HT-29 (cell line): ENCODE measurements at regions not wholly inside any gene's neighbourhood (a gene's known extent, or its start where the extent isn't known, plus 50 kb on each side); places are given as distances from the start of the nearest gene placed in this dataset.
"Not testable (repeated sequence)": the region's sequence is repeated elsewhere in the genome, so short reads cannot be mapped to it uniquely, and the experiment has no call there.

ENCODE experiments used
- DNase-seq: peaks from one replicate; pipeline ENCODE4 v3.0.0-alpha.2; 2015; ENCODE audit warnings: low spot score

DNA sequence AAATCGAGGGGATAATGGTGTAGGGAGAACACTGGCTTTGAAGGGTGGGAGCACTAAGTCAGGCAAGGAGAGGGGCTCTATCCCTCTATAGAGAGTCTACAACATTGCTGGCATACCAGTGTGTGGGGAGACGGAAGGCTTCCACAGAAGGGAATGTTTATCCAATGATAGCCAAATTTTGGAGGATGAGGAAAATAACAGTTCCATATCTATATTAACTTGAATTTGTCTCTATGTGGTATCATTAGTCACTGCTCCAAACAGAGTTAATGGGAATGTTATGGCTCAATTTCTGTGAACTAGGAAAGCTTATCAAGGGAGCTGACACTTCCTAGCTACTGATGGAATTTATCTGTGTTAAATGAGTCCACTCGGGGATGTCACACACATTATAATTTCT, 208.9 kb upstream of the PHACTR1 start:
- no peak for DNase-seq

DNA sequence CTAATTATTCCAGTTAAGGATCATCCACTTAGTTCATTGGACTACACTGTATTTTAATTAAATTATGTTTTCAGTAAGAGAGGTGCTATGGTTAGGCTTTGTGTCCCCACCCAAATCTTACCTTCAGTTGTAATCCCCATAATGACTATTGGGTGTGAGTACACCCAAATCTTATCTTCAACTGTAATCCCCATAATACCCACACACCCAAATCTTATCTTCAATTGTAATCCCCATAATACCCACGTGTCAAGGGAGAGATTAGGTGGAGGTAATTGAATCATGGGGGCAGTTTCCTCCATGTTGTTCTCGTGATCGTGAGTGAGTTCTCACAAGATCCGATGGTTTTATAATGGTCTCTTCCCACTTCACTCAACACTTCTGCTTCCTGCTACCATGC, 208.0 kb upstream of the PHACTR1 start:
- DNase-seq = no peak

DNA sequence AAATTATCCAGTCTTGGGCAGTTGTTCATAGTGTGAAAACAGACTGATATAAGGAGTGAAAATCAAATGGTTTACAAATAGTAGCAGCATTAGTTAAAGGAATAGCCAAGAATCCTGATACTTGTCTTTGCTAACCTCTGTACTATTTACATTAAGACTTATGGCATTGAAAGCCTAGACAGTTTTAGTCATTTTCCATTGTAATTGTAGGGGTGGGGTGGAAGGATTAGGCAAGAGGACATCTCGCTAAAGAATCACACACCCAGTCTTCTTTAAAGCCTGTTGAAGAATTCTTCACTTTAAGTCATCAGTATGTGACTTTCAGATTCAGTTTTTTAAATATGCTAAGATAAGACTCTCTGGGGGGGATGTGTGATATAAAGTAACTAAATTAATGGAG, 207.5 kb upstream of the PHACTR1 start:
- no peak for DNase-seq

DNA sequence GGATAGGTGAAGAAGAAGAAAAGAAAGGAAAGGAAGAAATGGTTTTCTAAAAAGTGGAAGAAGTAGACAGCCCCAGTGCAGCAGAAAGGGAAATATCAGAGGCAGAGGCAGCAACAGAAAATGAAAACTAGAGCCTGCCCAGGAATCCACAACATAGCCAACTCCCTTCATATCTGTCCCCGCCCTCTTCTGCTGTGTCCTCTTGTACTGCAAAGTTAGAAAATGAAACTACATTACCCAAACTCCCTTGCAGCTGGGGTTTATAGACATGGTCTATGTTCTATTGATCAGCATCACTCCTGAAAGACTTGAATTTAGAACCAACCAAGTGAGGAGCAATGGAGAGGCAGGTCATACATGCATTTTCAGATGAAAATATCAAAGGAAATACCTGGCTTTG, 200.5 kb upstream of the PHACTR1 start:
- peak; percentile 32 for DNase-seq

DNA sequence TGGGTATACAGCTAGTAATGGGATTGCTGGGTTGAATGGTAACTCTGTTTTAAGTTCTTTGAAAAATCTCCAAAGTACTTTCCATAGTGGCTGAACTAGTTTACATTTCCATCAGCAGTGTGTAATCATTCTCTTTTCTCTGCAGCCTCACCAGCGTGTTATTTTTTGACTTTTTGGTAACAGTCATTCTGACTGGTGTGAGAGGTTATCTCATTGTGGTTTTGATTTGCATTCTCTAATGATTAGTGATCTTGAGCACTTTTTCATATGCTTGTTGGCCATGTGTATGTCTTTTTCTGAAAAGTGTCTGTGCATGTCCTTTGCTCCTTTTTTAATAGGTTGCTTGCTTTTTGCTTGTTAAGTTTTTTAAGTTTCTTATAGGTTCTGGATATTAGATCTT, 194.2 kb upstream of the PHACTR1 start:
- no peak for DNase-seq

DNA sequence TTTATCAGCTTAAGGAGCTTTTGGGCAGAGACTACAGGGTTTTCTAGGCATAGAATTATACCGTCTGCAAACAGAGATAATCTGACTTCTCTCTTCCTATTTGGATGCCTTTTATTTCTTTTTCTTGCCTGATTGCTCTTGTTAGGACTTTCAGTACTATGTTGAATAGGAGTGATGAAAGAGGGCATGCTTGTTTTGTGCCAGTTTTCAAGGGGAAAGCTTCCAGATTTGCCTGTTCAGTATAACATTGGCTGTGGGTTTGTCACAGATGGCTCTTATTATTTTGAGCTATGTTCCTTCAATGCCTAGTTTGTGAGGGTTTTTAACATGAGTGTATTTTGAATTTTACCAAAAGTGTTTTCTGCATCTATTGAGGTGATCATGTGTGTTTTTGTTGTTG, 192.8 kb upstream of the PHACTR1 start:
- no peak for DNase-seq

DNA sequence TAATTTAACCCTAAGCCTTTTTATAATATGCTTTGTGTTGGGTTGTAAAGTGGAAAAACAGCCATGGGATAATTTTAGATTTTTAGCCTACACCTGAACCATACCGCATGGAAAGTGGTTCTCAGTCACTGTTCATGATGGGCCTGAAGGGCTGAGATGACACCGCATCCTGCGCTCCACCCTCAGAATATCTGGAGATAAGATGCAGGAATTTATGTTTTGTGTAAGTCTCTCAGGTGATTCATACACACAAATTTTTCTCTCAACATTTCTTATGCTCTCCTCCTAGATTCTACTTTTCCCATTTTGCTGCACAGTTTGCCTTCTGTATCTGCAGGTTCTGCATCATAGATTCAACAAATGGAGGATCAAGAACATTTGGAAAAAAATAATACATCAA, 191.3 kb upstream of the PHACTR1 start:
- DNase-seq = no peak

DNA sequence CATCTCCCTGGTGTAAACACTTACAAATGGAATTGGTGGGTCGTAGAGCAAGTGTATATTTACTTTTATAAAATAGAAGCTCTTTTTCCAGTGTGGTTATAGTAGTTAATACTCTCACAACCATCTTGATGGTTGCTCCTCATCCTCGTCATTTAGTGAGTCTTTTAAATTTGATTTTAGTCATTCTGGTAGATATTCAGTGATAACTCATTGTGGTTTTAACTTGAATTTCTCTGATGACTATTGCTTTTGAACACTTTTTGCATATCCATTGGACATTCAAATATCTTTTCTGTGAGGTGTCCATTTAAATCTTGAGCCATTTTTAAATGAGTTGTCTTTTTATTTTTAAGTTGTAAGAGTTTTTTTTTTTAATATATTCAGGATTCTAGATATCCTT, 189.2 kb upstream of the PHACTR1 start:
- DNase-seq = no peak

DNA sequence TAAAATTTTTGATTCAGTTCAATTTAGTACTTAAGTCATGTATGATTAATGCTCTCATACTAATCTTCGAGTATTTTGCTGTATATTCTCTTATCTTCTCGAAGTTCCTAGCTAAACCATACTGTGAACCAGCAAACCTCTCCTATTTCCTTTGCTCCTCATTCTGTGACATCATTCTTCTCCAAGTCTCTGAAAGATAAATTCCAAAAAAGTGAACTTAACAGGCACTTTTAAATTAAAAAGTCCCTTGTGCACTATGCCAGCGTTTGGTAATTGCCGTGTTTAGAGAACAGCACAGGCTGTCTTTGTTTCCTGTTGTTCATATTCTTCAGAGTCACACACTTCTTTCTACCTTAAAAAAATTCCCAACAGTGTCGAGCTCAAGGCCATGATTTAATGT, 188.4 kb upstream of the PHACTR1 start:
- no peak for DNase-seq

DNA sequence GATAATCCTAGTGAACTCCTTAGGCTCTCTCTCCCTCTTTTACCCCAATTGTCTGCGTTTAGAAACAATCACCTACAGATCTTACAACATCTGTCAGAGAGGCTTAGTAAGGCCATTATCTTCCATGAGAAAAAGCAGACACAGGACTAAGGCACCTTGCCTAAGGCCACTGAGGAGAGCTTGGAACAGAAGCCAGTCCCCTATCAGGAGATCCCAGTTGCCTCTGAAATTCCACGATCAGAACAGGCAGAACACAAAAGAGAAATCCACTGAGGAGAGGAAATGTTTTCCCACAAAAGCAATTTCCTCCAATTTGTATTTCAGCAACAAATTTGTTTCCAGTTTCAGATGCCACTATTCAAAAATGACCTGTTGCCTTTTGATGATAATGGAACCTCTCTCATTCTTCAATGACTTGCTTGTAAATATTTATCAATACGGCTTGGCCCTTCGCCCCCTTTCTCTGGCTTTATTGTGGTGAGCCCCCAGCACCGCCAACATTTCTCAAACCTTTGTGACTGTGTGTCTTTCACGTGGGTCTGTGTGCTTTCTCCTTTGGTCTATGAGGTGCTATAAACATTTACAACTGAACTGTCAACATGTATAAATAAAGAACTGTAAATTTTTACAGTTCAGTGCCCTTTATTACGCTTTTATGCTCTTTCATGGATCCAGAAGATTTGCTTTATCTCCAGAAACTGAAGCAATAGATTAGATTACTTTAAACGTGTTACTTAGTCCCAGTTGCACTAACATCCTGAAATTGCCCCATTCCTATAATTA, 187.8 kb upstream of the PHACTR1 start:
- DNase-seq = no peak

DNA sequence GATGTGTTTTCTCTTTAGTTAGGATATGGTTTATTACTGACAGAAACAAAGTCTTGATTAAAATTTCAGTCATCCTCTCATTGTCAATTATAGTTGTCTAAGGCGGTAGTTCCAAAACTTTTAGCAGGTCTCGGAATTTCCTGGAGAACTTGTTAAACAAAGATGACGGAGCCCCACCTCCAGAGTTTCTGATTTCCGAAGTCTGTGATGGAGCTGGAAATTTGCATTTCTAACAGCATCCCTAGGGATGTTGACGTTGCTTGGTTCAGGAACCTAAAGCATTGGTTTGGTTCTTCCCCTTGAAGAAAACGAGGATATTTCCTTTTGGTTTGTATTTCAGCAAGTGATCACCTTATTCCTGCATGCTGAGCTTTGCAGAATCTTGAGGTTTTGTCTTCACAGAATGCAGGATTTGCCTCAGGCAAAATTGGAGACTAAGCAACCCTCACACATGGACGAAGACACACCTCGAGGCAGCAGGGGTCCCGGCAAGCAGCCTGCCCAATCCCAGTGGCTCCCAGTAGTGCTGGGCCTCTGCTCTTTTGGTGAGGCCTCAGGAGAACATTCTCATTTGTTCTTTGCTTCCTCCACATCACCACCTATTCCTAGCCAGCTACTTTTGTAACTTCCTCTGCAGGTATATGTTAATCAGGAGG, 187.1 kb upstream of the PHACTR1 start:
- DNase-seq = no peak

DNA sequence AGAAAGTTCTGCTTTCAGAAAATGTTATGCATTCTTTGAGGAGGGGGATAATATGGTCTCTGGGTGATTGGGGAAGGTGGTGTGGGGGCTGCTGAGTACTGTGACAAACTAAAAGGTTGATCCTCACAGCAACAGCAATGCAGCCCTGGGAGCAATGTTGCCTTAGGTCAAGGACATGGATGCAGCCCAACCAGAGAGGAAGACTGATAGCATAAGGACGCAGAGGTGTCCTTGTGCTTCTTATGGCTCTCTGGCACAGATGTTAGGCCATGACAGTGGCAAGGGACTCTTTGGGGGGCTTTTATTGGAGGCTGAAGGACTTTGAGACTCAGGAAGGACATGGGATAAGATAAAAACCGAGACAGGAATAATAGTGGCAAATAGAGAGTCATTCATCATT, 186.2 kb upstream of the PHACTR1 start:
- DNase-seq = no peak

DNA sequence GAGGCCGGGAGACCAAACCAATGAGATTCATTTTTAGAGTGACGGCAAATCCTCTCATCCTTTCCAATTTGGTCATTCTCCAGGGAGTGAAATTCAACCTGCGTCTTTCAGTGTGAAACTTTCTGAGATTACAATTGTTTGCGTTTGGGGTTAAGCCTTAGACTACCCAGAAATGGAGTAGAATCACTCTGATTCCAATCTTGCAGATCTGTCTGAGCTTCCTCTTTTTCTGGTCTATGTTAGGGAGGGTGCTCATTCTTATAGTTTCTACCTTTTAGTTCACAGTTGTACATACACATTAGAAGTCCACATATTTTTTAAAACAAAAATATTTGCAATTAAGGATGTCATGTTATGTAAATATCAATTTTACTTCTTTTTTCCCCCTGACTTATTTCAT, 183.0 kb upstream of the PHACTR1 start:
- DNase-seq = no peak

DNA sequence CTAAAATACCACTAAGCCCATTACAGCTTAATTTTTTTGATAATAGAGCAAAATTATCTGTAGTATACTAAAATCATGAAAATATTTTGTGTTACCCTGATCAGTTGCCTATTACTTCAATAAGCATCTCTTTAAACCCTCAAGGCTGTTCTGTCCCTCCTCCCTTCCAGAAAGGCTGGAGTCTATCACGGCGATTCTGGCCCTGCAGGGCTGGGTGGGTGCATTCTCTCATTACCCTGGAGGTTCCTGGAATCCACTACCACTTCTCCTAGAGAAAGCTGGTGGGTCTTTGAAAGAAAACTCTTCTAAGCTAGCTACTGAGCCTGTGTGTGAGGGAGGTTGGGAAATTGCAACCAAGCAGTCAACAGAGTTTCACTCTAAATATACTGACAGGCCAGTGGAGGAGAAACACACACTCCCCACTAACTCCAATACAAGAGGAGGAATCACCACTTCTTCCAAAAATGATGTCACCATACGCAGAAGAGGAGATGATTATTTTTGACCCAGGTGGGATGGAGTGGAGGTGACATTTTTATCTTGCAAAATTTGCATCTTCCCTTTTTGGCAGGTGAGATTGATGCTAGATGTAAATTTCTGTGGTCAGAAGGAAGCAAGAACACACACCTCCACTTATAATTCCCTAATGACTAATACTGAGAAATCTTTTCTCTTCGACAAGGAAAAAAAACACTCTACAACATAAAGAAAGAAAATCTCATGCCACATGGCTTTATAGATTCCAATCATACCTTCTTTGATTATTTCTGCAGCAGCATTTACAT, 182.3 kb upstream of the PHACTR1 start:
- DNase-seq = no peak

DNA sequence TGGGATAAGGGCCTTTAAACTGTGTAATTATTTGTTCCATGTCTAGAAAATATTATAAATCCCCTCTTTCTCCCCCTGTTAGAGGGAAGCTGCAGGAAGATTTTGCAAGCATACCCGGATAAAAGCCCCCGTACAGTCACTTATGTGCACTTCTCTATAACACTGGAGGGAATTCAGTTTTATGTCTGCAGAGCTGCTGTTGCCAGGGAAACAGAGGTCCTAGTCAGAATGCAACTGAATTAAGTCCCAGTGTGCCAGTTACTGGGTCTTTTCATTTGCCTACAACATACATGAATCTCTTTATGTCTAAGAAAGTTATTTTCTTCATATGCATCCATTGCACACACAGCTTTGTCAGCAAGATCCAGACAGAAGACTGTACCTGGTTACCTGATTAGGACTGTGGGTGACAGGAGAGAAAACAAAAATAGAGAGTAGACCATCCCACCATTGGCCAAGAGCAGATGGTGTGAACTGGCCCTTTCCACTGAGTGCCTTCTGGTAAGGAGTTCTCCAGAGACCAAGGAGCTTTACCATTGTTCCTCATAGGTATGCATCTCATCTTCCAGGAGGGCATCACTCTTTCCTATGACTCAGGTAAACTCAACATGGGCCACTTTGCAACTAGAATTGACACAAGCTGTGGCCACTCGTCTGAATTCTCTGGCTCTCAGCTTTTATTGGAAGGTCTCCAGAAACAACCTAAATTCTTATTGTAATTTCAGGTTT, 180.8 kb upstream of the PHACTR1 start:
- DNase-seq = no peak

DNA sequence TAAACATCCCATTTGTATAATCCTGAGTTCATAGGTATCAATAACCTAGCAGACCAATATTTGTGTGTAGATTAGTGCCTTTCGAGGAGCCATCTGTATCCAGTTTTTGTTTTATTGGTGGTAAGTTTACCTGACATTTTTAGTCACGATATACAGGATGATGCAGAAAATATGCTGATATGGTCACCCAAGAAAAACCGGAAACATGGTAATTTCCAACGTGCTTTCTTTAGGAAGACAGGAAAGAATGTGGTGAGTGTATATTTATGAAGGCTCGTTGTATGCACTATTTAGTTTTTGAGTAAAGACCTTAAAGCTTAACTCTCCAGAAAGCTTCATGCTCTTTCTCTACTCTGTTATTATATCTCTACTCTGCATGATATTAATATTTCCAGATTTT, 180.2 kb upstream of the PHACTR1 start:
- no peak for DNase-seq

DNA sequence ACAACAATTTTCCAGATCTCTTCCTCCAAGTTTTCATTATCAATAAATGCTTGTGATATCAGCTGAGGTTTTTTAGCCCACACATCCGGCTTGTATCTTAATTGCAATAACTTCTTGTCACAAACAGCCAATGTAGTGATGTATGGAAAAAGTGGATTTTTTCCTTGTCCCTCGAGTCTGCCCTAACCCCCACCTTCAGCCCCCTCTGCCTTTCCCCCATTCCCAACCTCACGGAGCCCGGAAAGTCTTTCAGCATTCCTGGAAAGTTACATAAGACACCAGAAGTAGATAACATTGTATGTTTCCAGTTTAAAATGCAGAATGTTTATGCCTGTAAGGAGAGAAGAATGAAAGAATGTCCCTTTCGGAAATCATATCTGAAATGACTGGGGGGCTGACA, 179.2 kb upstream of the PHACTR1 start:
- no peak for DNase-seq

DNA sequence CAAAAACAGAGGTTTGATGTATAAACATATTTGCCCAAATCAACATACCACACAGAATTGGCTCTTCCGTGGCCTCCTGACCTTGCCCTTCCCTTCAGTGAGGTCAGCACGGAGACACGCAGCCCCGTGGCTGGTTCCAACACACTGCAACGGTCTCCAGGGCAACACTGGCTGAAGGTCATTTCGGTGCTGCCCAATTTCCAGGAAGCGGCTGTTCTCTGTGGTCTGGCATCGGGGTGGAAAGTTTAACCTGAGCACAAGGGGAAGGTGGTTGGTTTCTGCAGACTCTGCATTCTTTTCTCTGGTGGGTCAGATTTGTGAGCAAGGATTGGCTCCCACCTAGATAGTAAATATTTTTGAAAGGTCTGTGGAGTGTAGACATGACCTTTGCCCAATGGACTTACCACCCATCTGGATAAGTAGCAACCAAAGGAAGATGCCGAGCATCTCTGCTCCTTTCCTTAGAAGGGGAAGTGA, 177.6 kb upstream of the PHACTR1 start:
- DNase-seq = peak; percentile 63

DNA sequence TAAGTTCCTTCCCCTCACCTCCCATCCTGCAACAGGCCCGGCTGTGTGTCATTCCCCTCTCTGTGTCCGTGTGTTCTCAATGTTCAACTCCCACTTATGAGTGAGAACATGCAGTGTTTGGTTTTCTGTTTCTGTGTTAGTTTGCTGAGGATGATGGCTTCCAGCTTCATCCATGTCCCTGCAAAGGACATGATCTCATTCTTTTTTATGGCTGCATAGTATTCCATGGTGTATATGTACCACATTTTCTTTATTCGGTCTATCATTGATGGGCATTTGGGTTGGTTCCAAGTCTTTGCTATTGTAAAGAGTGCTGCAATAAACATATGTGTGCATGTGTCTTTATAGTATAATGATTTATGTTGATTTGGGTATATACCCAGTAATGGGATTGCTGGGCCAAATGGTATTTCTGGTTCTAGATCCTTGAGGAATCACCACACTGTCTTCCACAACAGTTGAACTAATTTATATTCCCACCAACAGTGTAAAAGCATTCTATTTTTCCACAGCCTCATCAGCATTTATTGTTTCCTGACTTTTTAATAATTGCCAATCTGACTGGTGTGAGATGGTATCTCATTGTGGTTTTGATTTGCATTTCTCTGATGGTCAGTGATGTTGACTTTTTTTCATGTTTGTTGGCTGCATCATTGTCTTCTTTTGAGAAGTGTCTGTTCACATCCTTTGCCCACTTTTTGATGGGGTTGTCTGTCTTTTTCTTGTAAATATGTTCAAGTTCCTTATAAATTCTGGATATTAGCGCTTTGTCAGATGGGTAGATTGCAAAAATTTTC, 174.1 kb upstream of the PHACTR1 start:
- not testable (repeated sequence) for DNase-seq

DNA sequence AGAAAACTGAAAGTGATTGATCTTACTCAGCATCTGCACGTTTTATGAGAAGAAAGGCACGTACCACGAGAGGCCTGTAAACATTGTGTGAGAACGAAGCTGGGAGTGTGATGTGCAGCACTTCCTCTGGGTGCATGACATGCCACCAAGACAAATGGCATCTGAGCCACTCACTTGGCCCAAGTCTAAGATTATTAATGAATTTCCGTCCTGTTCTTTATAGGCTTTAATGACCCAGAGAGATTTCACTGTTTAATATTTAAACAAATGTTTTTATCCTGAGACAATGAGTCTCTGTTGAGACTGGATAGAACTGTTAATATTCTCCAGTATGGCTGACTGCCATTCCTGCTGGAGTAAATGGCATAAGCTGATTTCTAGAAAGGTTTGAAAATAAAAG, 172.6 kb upstream of the PHACTR1 start:
- DNase-seq = peak; percentile 79
